C4-2B (cell line): ENCODE measurements at regions not wholly inside any gene's neighbourhood (a gene's known extent, or its start where the extent isn't known, plus 50 kb on each side); places are given as distances from the start of the nearest gene placed in this dataset.
"Not testable (repeated sequence)": the region's sequence is repeated elsewhere in the genome, so short reads cannot be mapped to it uniquely, and the experiment has no call there.

Experiments used
- CTCF ChIP-seq: fragments of 450-650 bp; conservative IDR thresholded peaks from 2 replicates; pipeline ENCODE4 v1.5.1; 2017; ENCODE audit warnings: mild to moderate bottlenecking
- ZFX ChIP-seq: fragments of 450-650 bp; IDR thresholded peaks from 2 replicates; pipeline ENCODE4 v1.6.1; 2017

GRCh38 chr4:118465831-118466230, 113.0 kb upstream of the PRSS12 start:
- TF ChIP-seq CTCF, ZFX: not testable (repeated sequence)
